ENCODE measurements at regions not wholly inside any gene's neighbourhood (a gene's known extent, or its start where the extent isn't known, plus 50 kb on each side); places are given as distances from the start of the nearest gene placed in this dataset.

GRCh38 chr5:36444582-36445418, 143.1 kb upstream of the RANBP3L start:
- TF ChIP-seq EZH2 (IDR thresholded peaks at IDR 0.05; ENCODE audit: insufficient read depth, poor library complexity, severe bottlenecking) (no peak), EZH2phosphoT487 (IDR thresholded peaks at IDR 0.05; ENCODE audit: insufficient read depth, low read depth) (no peak)
